ENCODE measurements at regions not wholly inside any gene's neighbourhood (a gene's known extent, or its start where the extent isn't known, plus 50 kb on each side); places are given as distances from the start of the nearest gene placed in this dataset.

GRCh38 chr6:144989319-144990107 lies 704.4 kb downstream of the UTRN start:
- TF ChIP-seq, protein P1, sequence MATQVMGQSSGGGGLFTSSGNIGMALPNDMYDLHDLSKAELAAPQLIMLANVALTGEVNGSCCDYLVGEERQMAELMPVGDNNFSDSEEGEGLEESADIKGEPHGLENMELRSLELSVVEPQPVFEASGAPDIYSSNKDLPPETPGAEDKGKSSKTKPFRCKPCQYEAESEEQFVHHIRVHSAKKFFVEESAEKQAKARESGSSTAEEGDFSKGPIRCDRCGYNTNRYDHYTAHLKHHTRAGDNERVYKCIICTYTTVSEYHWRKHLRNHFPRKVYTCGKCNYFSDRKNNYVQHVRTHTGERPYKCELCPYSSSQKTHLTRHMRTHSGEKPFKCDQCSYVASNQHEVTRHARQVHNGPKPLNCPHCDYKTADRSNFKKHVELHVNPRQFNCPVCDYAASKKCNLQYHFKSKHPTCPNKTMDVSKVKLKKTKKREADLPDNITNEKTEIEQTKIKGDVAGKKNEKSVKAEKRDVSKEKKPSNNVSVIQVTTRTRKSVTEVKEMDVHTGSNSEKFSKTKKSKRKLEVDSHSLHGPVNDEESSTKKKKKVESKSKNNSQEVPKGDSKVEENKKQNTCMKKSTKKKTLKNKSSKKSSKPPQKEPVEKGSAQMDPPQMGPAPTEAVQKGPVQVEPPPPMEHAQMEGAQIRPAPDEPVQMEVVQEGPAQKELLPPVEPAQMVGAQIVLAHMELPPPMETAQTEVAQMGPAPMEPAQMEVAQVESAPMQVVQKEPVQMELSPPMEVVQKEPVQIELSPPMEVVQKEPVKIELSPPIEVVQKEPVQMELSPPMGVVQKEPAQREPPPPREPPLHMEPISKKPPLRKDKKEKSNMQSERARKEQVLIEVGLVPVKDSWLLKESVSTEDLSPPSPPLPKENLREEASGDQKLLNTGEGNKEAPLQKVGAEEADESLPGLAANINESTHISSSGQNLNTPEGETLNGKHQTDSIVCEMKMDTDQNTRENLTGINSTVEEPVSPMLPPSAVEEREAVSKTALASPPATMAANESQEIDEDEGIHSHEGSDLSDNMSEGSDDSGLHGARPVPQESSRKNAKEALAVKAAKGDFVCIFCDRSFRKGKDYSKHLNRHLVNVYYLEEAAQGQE (IDR thresholded peaks at IDR 0.05; ENCODE audit: low read depth), result no peak
- TF ChIP-seq FOXM1 (IDR thresholded peaks at IDR 0.05; ENCODE audit: borderline replicate concordance, low read depth), result no peak
- TF ChIP-seq TCF12 (IDR thresholded peaks at IDR 0.05; ENCODE audit: low read depth), result no peak
- no peak for TF ChIP-seq TAF1 (IDR thresholded peaks at IDR 0.05; ENCODE audit: low read depth)
- TF ChIP-seq EP300 (IDR thresholded peaks at IDR 0.05; ENCODE audit: borderline replicate concordance), result no peak
- TF ChIP-seq, protein P2, sequence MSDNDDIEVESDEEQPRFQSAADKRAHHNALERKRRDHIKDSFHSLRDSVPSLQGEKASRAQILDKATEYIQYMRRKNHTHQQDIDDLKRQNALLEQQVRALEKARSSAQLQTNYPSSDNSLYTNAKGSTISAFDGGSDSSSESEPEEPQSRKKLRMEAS (IDR thresholded peaks at IDR 0.05), result no peak
